HCT116 (cell line): ENCODE measurements at regions not wholly inside any gene's neighbourhood (a gene's known extent, or its start where the extent isn't known, plus 50 kb on each side); places are given as distances from the start of the nearest gene placed in this dataset.

Experiments used
- ATAC-seq: fragments of 200-7000 bp; cut with Tn5 transposase; 2 replicates; pipeline ENCODE4 v1.9.1; 2020; ENCODE audit warnings: mild to moderate bottlenecking, moderate library complexity
- BruUV-seq: library from RNA; stranded (reverse); fragments of 400-500 nt; replicated peaks from 2 replicates; lab custom pipeline; 2021; lab: Mats Ljungman, UMichigan
- CTCF ChIA-PET: fragments of 300-600 bp; sonication (Branson Sonifier 250); formaldehyde crosslinking; loops from one replicate; lab custom pipeline; 2021; ENCODE audit warnings: antibody characterized with exemption; lab: Charles Lee
- POLR2A ChIA-PET: fragments of 300-600, 350-600 bp; sonication (Branson Sonifier 250); formaldehyde crosslinking; loops from one replicate; lab custom pipeline; 2021; ENCODE audit warnings: antibody characterized with exemption; lab: Charles Lee
- RAD21 ChIA-PET, 2 experiments: fragments of 300-600 bp; sonication (Branson Sonifier 250); formaldehyde crosslinking; loops; one replicate each; lab custom pipeline; 2023; ENCODE audit warnings: low total read pairs in 2 of 2; ENCODE audit not compliant: uncharacterized antibody in 2 of 2, unreplicated experiment in 2 of 2, low non-redundant PET in 1 of 2; lab: Charles Lee
- DNase-seq: peaks from one replicate; pipeline ENCODE4 v3.0.0-alpha.2; 2010; ENCODE audit warnings: low read depth, low spot score
- H2AFZ ChIP-seq: fragments of 200-600 bp; shearing (Covaris generic), sonication (generic); 2 replicates; pipeline ENCODE4 v1.6.1; 2017; ENCODE audit warnings: low read depth, mixed run types, mixed read lengths, antibody characterized with exemption, low read length; ENCODE audit not compliant: poor library complexity, severe bottlenecking
- H3K27ac ChIP-seq: 2 replicates; pipeline ENCODE4 v1.5.1; 2012; ENCODE audit warnings: low read depth, low read length
- H3K27me3 ChIP-seq: fragments of 200-600 bp; sonication (generic); 2 replicates; pipeline ENCODE4 v1.6.1; 2016; ENCODE audit warnings: mixed run types, low read length, mixed read lengths; ENCODE audit not compliant: insufficient read depth
- H3K36me3 ChIP-seq, 2 experiments: fragments of 200-500 bp in 1 of 2; fragments of 200-600 bp in 1 of 2; sonication (Bioruptor generic) in 1 of 2; sonication (generic) in 1 of 2; 2 replicates each; pipeline versions ENCODE4 v1.5.1 to v1.6.1; 2014 to 2016; ENCODE audit warnings: low read length in 2 of 2, inconsistent platforms in 1 of 2, mixed read lengths in 1 of 2, mixed run types in 1 of 2; ENCODE audit not compliant: insufficient read depth in 2 of 2, control insufficient read depth in 1 of 2
- H3K4me1 ChIP-seq, 2 experiments: fragments of 200-600 bp in 1 of 2; sonication (generic) in 1 of 2; 2 replicates each; pipeline versions ENCODE4 v1.5.1 to v1.6.1; 2012 to 2017; ENCODE audit warnings: low read length in 2 of 2, inconsistent platforms in 1 of 2, mild to moderate bottlenecking in 1 of 2, mixed read lengths in 1 of 2, mixed run types in 1 of 2, moderate library complexity in 1 of 2; ENCODE audit not compliant: insufficient read depth in 2 of 2, control insufficient read depth in 1 of 2
- H3K4me2 ChIP-seq: fragments of 200-600 bp; sonication (generic); 2 replicates; pipeline ENCODE4 v1.6.1; 2017; ENCODE audit warnings: mixed run types, low read length, mixed read lengths
- H3K4me3 ChIP-seq, 2 experiments: fragments of 200-600 bp in 1 of 2; sonication (generic) in 1 of 2; replicated peaks in 1 of 2; 2 replicates each; pipeline ENCODE4 v1.5.1; 2011 to 2016; ENCODE audit warnings: low read length in 2 of 2, control low read depth in 1 of 2, low read depth in 1 of 2, mild to moderate bottlenecking in 1 of 2, mixed read lengths in 1 of 2, mixed run types in 1 of 2
- H3K79me2 ChIP-seq: fragments of 200-600 bp; sonication (generic); 2 replicates; pipeline ENCODE4 v1.6.1; 2017; ENCODE audit warnings: mild to moderate bottlenecking, mixed run types, low read length, moderate library complexity, mixed read lengths; ENCODE audit not compliant: insufficient read depth
- H3K9ac ChIP-seq: fragments of 200-600 bp; sonication (generic); 2 replicates; pipeline ENCODE4 v1.6.1; 2016; ENCODE audit warnings: low read length, mixed read lengths
- H3K9me2 ChIP-seq: fragments of 200-600 bp; sonication (generic), shearing (Covaris generic); 2 replicates; pipeline ENCODE4 v1.6.1; 2017; ENCODE audit warnings: mixed run types, mild to moderate bottlenecking, moderate library complexity; ENCODE audit not compliant: insufficient read depth
- H3K9me3 ChIP-seq, 2 experiments: fragments of 200-500 bp in 1 of 2; fragments of 200-600 bp in 1 of 2; sonication (Bioruptor generic) in 1 of 2; sonication (generic) in 1 of 2; 2 replicates each; pipeline ENCODE4 v1.6.1; 2014 to 2017; ENCODE audit warnings: low read length in 2 of 2, mixed read lengths in 2 of 2, inconsistent platforms in 1 of 2, low read depth in 1 of 2, mild to moderate bottlenecking in 1 of 2, mixed run types in 1 of 2, moderate library complexity in 1 of 2; ENCODE audit not compliant: control insufficient read depth in 1 of 2, insufficient read depth in 1 of 2
- H4K20me1 ChIP-seq: fragments of 200-600 bp; sonication (generic), shearing (Covaris generic); 2 replicates; pipeline ENCODE4 v1.6.1; 2017; ENCODE audit warnings: mixed run types, mild to moderate bottlenecking, moderate library complexity; ENCODE audit not compliant: insufficient read depth
- CEBPB ChIP-seq: IDR thresholded peaks from 2 replicates; pipeline ENCODE4 v1.6.1; 2012; ENCODE audit warnings: low read depth
- EGR1 ChIP-seq: IDR thresholded peaks from 2 replicates; pipeline ENCODE4 v1.6.1; 2012; ENCODE audit warnings: low read depth
- ELF1 ChIP-seq: IDR thresholded peaks from 2 replicates; pipeline ENCODE4 v1.6.1; 2012; ENCODE audit warnings: low read depth, borderline replicate concordance
- EZH2 ChIP-seq: fragments of 200-600 bp; sonication (generic); IDR thresholded peaks from 2 replicates; pipeline ENCODE4 v1.6.1; 2017; ENCODE audit warnings: antibody characterized with exemption, mixed run types
- EZH2phosphoT487 ChIP-seq: fragments of 200-600 bp; IDR thresholded peaks from 2 replicates; pipeline ENCODE4 v1.6.1; 2018; ENCODE audit warnings: antibody characterized with exemption, borderline replicate concordance
- FOSL1 ChIP-seq: IDR thresholded peaks from 2 replicates; pipeline ENCODE4 v1.6.1; 2012; ENCODE audit warnings: low read depth
- POLR2A ChIP-seq: IDR thresholded peaks from 2 replicates; pipeline ENCODE4 v1.7.0; 2011; ENCODE audit warnings: borderline replicate concordance; ENCODE audit not compliant: insufficient read depth, insufficient read length; ENCODE audit errors: extremely low read depth
- POLR2AphosphoS5 ChIP-seq: IDR thresholded peaks from 2 replicates; pipeline ENCODE4 v1.6.1; 2011; ENCODE audit warnings: mild to moderate bottlenecking, low read depth, low read length, moderate library complexity
- RAD21 ChIP-seq: IDR thresholded peaks from 2 replicates; pipeline ENCODE4 v1.6.1; 2012; ENCODE audit warnings: low read depth, mild to moderate bottlenecking
- REST ChIP-seq: IDR thresholded peaks from 2 replicates; pipeline ENCODE4 v1.6.1; 2012; ENCODE audit warnings: low read depth
- SRF ChIP-seq: IDR thresholded peaks from 2 replicates; pipeline ENCODE4 v1.6.1; 2012; ENCODE audit warnings: low read depth
- TCF7L2 ChIP-seq: IDR thresholded peaks from 2 replicates; pipeline ENCODE4 v1.7.0; 2011; ENCODE audit warnings: borderline replicate concordance, inconsistent platforms; ENCODE audit not compliant: insufficient read depth, insufficient read length; ENCODE audit errors: extremely low read depth
- YY1 ChIP-seq: IDR thresholded peaks from 2 replicates; pipeline ENCODE4 v1.6.1; 2011; ENCODE audit warnings: low read length, low read depth, moderate library complexity, mild to moderate bottlenecking; ENCODE audit not compliant: insufficient replicate concordance; ENCODE audit errors: extremely low read depth
- ZBTB33 ChIP-seq: IDR thresholded peaks from 2 replicates; pipeline ENCODE4 v1.6.1; 2011; ENCODE audit warnings: mild to moderate bottlenecking, low read length, moderate library complexity; ENCODE audit not compliant: insufficient replicate concordance; ENCODE audit errors: extremely low read depth
- ZFX ChIP-seq: fragments of 450-650 bp; IDR thresholded peaks from 2 replicates; pipeline ENCODE4 v1.6.1; 2017
- ZNF274 ChIP-seq: fragments of 200-500 bp; sonication (Bioruptor generic); IDR thresholded peaks from 2 replicates; pipeline ENCODE4 v1.6.1; 2014; ENCODE audit warnings: mild to moderate bottlenecking, low read depth, low read length, inconsistent platforms
- intact Hi-C: fragments of 100-400 bp; cut with micrococcal nuclease; formaldehyde crosslinking; loops from 2 replicates; pipeline ENCODE4 v1.10.0; 2022
- TF ChIP-seq, protein P1 (sequence below): IDR thresholded peaks from 2 replicates; pipeline ENCODE4 v1.6.1; 2012
- TF ChIP-seq, protein P2 (sequence below), 3 experiments: fragments of 200-600 bp in 1 of 3; sonication (generic) in 1 of 3; IDR thresholded peaks in 2 of 3; conservative IDR thresholded peaks in 1 of 3; 2 replicates each; pipeline ENCODE4 v1.5.1; 2012 to 2017; ENCODE audit warnings: low read depth in 2 of 3, low read length in 2 of 3, antibody characterized with exemption in 1 of 3, borderline replicate concordance in 1 of 3, control low read depth in 1 of 3, mild to moderate bottlenecking in 1 of 3, mixed read lengths in 1 of 3, mixed run types in 1 of 3, moderate library complexity in 1 of 3; ENCODE audit not compliant: insufficient read depth in 1 of 3

- TF ChIP-seq, protein P1, sequence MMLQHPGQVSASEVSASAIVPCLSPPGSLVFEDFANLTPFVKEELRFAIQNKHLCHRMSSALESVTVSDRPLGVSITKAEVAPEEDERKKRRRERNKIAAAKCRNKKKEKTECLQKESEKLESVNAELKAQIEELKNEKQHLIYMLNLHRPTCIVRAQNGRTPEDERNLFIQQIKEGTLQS = no peak
- TF ChIP-seq SRF = no peak
- no peak for TF ChIP-seq ZFX
- no peak for TF ChIP-seq EZH2phosphoT487
- no peak for TF ChIP-seq TCF7L2
- no peak for TF ChIP-seq ZNF274
These were observed 65.9 kb upstream of the NEBL start (continued) for GRCh38 chr10:20963056-20963455.

GRCh38 chr10:20962165-20962564, 65.1 kb upstream of the NEBL start:
- Histone ChIP-seq H4K20me1 (no peaks in the 10 kb centered on the region), H3K27ac (no peak overlapping the region), H3K4me2 (no peak overlapping the region), H3K36me3 (no peaks in the 10 kb centered on the region), H3K9me2 (no peaks in the 10 kb centered on the region), H3K4me3 (no peak overlapping the region), H3K79me2 (no peaks in the 10 kb centered on the region), H3K4me1 (no peaks in the 10 kb centered on the region), H2AFZ (no peak overlapping the region), H3K9ac (no peak overlapping the region), H3K9me3 (no peaks in the 10 kb centered on the region), H3K27me3 (no peaks in the 10 kb centered on the region)
- DNase-seq (no peak), ATAC-seq (no peak)
- ChIA-PET CTCF (no interaction called here), RAD21 (no interaction called here), POLR2A (no interaction called here)
- intact Hi-C loops = no loop called here
- no TSS peak for BruUV-seq
- no peak for TF ChIP-seq ELF1
- no peak for TF ChIP-seq CEBPB
- TF ChIP-seq REST = no peak
- TF ChIP-seq, protein P1 = no peak
- TF ChIP-seq, protein P2, sequence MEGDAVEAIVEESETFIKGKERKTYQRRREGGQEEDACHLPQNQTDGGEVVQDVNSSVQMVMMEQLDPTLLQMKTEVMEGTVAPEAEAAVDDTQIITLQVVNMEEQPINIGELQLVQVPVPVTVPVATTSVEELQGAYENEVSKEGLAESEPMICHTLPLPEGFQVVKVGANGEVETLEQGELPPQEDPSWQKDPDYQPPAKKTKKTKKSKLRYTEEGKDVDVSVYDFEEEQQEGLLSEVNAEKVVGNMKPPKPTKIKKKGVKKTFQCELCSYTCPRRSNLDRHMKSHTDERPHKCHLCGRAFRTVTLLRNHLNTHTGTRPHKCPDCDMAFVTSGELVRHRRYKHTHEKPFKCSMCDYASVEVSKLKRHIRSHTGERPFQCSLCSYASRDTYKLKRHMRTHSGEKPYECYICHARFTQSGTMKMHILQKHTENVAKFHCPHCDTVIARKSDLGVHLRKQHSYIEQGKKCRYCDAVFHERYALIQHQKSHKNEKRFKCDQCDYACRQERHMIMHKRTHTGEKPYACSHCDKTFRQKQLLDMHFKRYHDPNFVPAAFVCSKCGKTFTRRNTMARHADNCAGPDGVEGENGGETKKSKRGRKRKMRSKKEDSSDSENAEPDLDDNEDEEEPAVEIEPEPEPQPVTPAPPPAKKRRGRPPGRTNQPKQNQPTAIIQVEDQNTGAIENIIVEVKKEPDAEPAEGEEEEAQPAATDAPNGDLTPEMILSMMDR (IDR thresholded peaks at IDR 0.05 in 2 of 3, conservative IDR thresholded peaks at IDR 0.05 in 1 of 3; ENCODE audit: borderline replicate concordance in 1 of 3, insufficient read depth in 1 of 3, low read depth in 2 of 3, low read length in 2 of 3) = no peak
- TF ChIP-seq POLR2AphosphoS5 = no peak
- no peak for TF ChIP-seq RAD21
- no peak for TF ChIP-seq YY1
- no peak for TF ChIP-seq ZBTB33
- TF ChIP-seq EZH2 = no peak
- TF ChIP-seq FOSL1 = no peak
- no peak for TF ChIP-seq POLR2A
- no peak for TF ChIP-seq SRF
- TF ChIP-seq ZFX = no peak
- no peak for TF ChIP-seq EGR1
- no peak for TF ChIP-seq TCF7L2
